Activated naive CD4-positive, alpha-beta T cell (primary cell): ENCODE measurements at regions not wholly inside any gene's neighbourhood (a gene's known extent, or its start where the extent isn't known, plus 50 kb on each side); places are given as distances from the start of the nearest gene placed in this dataset.

Experiments
- DNase-seq, 4 experiments: peaks; one replicate each; lab custom pipeline; 2025; lab: John Stamatoyannopoulos, UW

GRCh38 chr11:134513585-134514120, 101.6 kb upstream of the B3GAT1 start:
- DNase-seq, result no peak

- DNase-seq, result no peak
Measured at GRCh38 chr11:134512571-134513538, 100.8 kb upstream of the B3GAT1 start.

GRCh38 chr11:134512061-134512460, 100.0 kb upstream of the B3GAT1 start:
- no peak for DNase-seq

- no peak for DNase-seq
Measured at GRCh38 chr11:134511255-134511654, 99.2 kb upstream of the B3GAT1 start.

- DNase-seq, result no peak
Measured at GRCh38 chr11:134510233-134511040, 98.4 kb upstream of the B3GAT1 start.

- no peak for DNase-seq
Measured at GRCh38 chr11:134509381-134510232, 97.6 kb upstream of the B3GAT1 start.

- no peak for DNase-seq
Measured at GRCh38 chr11:134508219-134508990, 96.4 kb upstream of the B3GAT1 start.

GRCh38 chr11:134506046-134506445, 94.0 kb upstream of the B3GAT1 start:
- DNase-seq, result no peak

GRCh38 chr11:134505125-134505524, 93.1 kb upstream of the B3GAT1 start:
- no peak for DNase-seq

- no peak for DNase-seq
Measured at GRCh38 chr11:134504146-134504905, 92.3 kb upstream of the B3GAT1 start.

- no peak for DNase-seq
Measured at GRCh38 chr11:134503596-134503995, 91.6 kb upstream of the B3GAT1 start.

GRCh38 chr11:134503100-134503499, 91.1 kb upstream of the B3GAT1 start:
- no peak for DNase-seq

- no peak for DNase-seq
Measured at GRCh38 chr11:134502153-134502550, 90.1 kb upstream of the B3GAT1 start.

GRCh38 chr11:134501406-134502152, 89.5 kb upstream of the B3GAT1 start:
- DNase-seq, result no peak

GRCh38 chr11:134500621-134501020, 88.6 kb upstream of the B3GAT1 start:
- no peak for DNase-seq

GRCh38 chr11:134499990-134500389, 87.9 kb upstream of the B3GAT1 start:
- no peak for DNase-seq

GRCh38 chr11:134498326-134499139, 86.5 kb upstream of the B3GAT1 start:
- no peak for DNase-seq

GRCh38 chr11:134497586-134497985, 85.5 kb upstream of the B3GAT1 start:
- no peak for DNase-seq
